ENCODE measurements at regions not wholly inside any gene's neighbourhood (a gene's known extent, or its start where the extent isn't known, plus 50 kb on each side); places are given as distances from the start of the nearest gene placed in this dataset.
"Not testable (repeated sequence)": the region's sequence is repeated elsewhere in the genome, so short reads cannot be mapped to it uniquely, and the experiment has no call there.

- Histone ChIP-seq H3K36me3 (ENCODE audit: insufficient read depth, low read length) (no peaks in the 10 kb centered on the region), H3K9ac (ENCODE audit: insufficient read length) (no peak overlapping the region), H3K9me3 (ENCODE audit: low read depth, low read length) (no peaks in the 10 kb centered on the region), H3K4me3 (no peak overlapping the region), H3K27ac (no peak overlapping the region)
- TF ChIP-seq EZH2 (IDR thresholded peaks at IDR 0.05) (no peak), FOXP2 (optimal IDR thresholded peaks at IDR 0.05; ENCODE audit: control extremely low read depth, extremely low read length, insufficient read depth) (no peak), POLR2AphosphoS5 (IDR thresholded peaks at IDR 0.05; ENCODE audit: borderline replicate concordance, low read depth, low read length) (no peak)
- no peak for DNase-seq (ENCODE audit: low read depth, low spot score)
These were observed 94.8 kb upstream of the ANKRD28 start for GRCh38 chr3:15892311-15893227.

GRCh38 chr3:15894382-15894781, 96.6 kb upstream of the ANKRD28 start:
- DNase-seq (ENCODE audit: low read depth, low spot score), result no peak
- Histone ChIP-seq H3K4me3 (no peak overlapping the region), H3K36me3 (ENCODE audit: insufficient read depth, low read length) (no peaks in the 10 kb centered on the region), H3K27ac (no peak overlapping the region), H3K9me3 (ENCODE audit: low read depth, low read length) (no peaks in the 10 kb centered on the region), H3K9ac (ENCODE audit: insufficient read length) (no peak overlapping the region)
- TF ChIP-seq POLR2AphosphoS5 (IDR thresholded peaks at IDR 0.05; ENCODE audit: borderline replicate concordance, low read depth, low read length) (no peak), EZH2 (IDR thresholded peaks at IDR 0.05) (no peak), FOXP2 (optimal IDR thresholded peaks at IDR 0.05; ENCODE audit: control extremely low read depth, extremely low read length, insufficient read depth) (no peak)

- Histone ChIP-seq H3K4me3 (no peak overlapping the region), H3K36me3 (ENCODE audit: insufficient read depth, low read length) (no peaks in the 10 kb centered on the region), H3K27ac (no peak overlapping the region), H3K9ac (ENCODE audit: insufficient read length) (no peak overlapping the region), H3K9me3 (ENCODE audit: low read depth, low read length) (no peaks in the 10 kb centered on the region)
- DNase-seq (ENCODE audit: low read depth, low spot score), result no peak
- TF ChIP-seq POLR2AphosphoS5 (IDR thresholded peaks at IDR 0.05; ENCODE audit: borderline replicate concordance, low read depth, low read length), result no peak
- TF ChIP-seq FOXP2 (optimal IDR thresholded peaks at IDR 0.05; ENCODE audit: control extremely low read depth, extremely low read length, insufficient read depth), result no peak
- no peak for TF ChIP-seq EZH2 (IDR thresholded peaks at IDR 0.05)
These were observed 98.7 kb upstream of the ANKRD28 start for GRCh38 chr3:15896500-15896899.

GRCh38 chr3:15899388-15899787, 101.6 kb upstream of the ANKRD28 start:
- no peaks in the 10 kb centered on the region for H3K9me3 ChIP-seq (ENCODE audit: low read depth, low read length)
- H3K27ac ChIP-seq, result no peak overlapping the region
- H3K9ac ChIP-seq (ENCODE audit: insufficient read length), result no peak overlapping the region
- no peaks in the 10 kb centered on the region for H3K36me3 ChIP-seq (ENCODE audit: insufficient read depth, low read length)
- H3K4me3 ChIP-seq, result no peak overlapping the region
- no peak for TF ChIP-seq POLR2AphosphoS5 (IDR thresholded peaks at IDR 0.05; ENCODE audit: borderline replicate concordance, low read depth, low read length)
- TF ChIP-seq EZH2 (IDR thresholded peaks at IDR 0.05), result no peak
- no peak for TF ChIP-seq FOXP2 (optimal IDR thresholded peaks at IDR 0.05; ENCODE audit: control extremely low read depth, extremely low read length, insufficient read depth)
- DNase-seq (ENCODE audit: low read depth, low spot score), result no peak

- no peak for DNase-seq (ENCODE audit: low read depth, low spot score)
- Histone ChIP-seq H3K36me3 (ENCODE audit: insufficient read depth, low read length) (no peaks in the 10 kb centered on the region), H3K9ac (ENCODE audit: insufficient read length) (no peak overlapping the region), H3K9me3 (ENCODE audit: low read depth, low read length) (no peaks in the 10 kb centered on the region), H3K27ac (no peak overlapping the region), H3K4me3 (no peak overlapping the region)
- TF ChIP-seq FOXP2 (optimal IDR thresholded peaks at IDR 0.05; ENCODE audit: control extremely low read depth, extremely low read length, insufficient read depth), result no peak
- no peak for TF ChIP-seq POLR2AphosphoS5 (IDR thresholded peaks at IDR 0.05; ENCODE audit: borderline replicate concordance, low read depth, low read length)
- TF ChIP-seq EZH2 (IDR thresholded peaks at IDR 0.05), result no peak
These were observed 105.4 kb upstream of the ANKRD28 start for GRCh38 chr3:15903164-15903563.

GRCh38 chr3:15903759-15904720, 106.3 kb upstream of the ANKRD28 start:
- TF ChIP-seq FOXP2 (optimal IDR thresholded peaks at IDR 0.05; ENCODE audit: control extremely low read depth, extremely low read length, insufficient read depth) (no peak), EZH2 (IDR thresholded peaks at IDR 0.05) (no peak), POLR2AphosphoS5 (IDR thresholded peaks at IDR 0.05; ENCODE audit: borderline replicate concordance, low read depth, low read length) (no peak)
- Histone ChIP-seq H3K27ac (no peak overlapping the region), H3K9me3 (ENCODE audit: low read depth, low read length) (no peaks in the 10 kb centered on the region), H3K4me3 (no peak overlapping the region), H3K9ac (ENCODE audit: insufficient read length) (no peak overlapping the region), H3K36me3 (ENCODE audit: insufficient read depth, low read length) (no peaks in the 10 kb centered on the region)
- DNase-seq (ENCODE audit: low read depth, low spot score), result no peak

- DNase-seq (ENCODE audit: low read depth, low spot score), result no peak
- no peak overlapping the region for H3K27ac ChIP-seq
- H3K9me3 ChIP-seq (ENCODE audit: low read depth, low read length), result no peaks in the 10 kb centered on the region
- H3K4me3 ChIP-seq, result no peak overlapping the region
- no peak overlapping the region for H3K9ac ChIP-seq (ENCODE audit: insufficient read length)
- no peak for TF ChIP-seq FOXP2 (optimal IDR thresholded peaks at IDR 0.05; ENCODE audit: control extremely low read depth, extremely low read length, insufficient read depth)
- no peak for TF ChIP-seq POLR2AphosphoS5 (IDR thresholded peaks at IDR 0.05; ENCODE audit: borderline replicate concordance, low read depth, low read length)
- TF ChIP-seq EZH2 (IDR thresholded peaks at IDR 0.05), result no peak
- H3K36me3 ChIP-seq (ENCODE audit: insufficient read depth, low read length), result no peaks in the 10 kb centered on the region
These were observed 107.3 kb upstream of the ANKRD28 start for GRCh38 chr3:15905041-15905440.

GRCh38 chr3:15907403-15907802, 109.6 kb upstream of the ANKRD28 start:
- H3K9me3 ChIP-seq (ENCODE audit: low read depth, low read length); H3K9ac ChIP-seq (ENCODE audit: insufficient read length); H3K27ac ChIP-seq; H3K36me3 ChIP-seq (ENCODE audit: insufficient read depth, low read length); H3K4me3 ChIP-seq; DNase-seq (ENCODE audit: low read depth, low spot score): not testable (repeated sequence)

Data from SK-N-MC (cell line).